Spleen (tissue), 7 donors: ENCODE measurements at regions not wholly inside any gene's neighbourhood (a gene's known extent, or its start where the extent isn't known, plus 50 kb on each side); places are given as distances from the start of the nearest gene placed in this dataset.

Experiments
- CTCF ChIP-seq, 11 experiments: fragments of 200-600 bp in 7 of 11; fragments of 450-650 bp in 4 of 11; sonication (generic) in 4 of 11; IDR thresholded peaks in 8 of 11; conservative IDR thresholded peaks in 3 of 11; 1 replicate in 7 of 11; 2 replicates in 4 of 11; pipeline versions ENCODE4 v1.4.0 to v1.8.0; 2016 to 2021; ENCODE audit warnings: antibody characterized with exemption in 11 of 11, inconsistent platforms in 4 of 11, mild to moderate bottlenecking in 1 of 11
- POLR2A ChIP-seq, 3 donors: fragments of 450-650 bp; IDR thresholded peaks; one replicate each; pipeline ENCODE4 v1.5.1; 2017; ENCODE audit warnings: antibody characterized with exemption in 3 of 3, mild to moderate bottlenecking in 1 of 3
- donor health status: DM: no; HTN: no; CAD: no; lungs with moderate emphysema.
- donor health status: DM: no; HTN: no; CAD: no.
- donor health status: DM: no; HTN: no; CAD: no.

DNA sequence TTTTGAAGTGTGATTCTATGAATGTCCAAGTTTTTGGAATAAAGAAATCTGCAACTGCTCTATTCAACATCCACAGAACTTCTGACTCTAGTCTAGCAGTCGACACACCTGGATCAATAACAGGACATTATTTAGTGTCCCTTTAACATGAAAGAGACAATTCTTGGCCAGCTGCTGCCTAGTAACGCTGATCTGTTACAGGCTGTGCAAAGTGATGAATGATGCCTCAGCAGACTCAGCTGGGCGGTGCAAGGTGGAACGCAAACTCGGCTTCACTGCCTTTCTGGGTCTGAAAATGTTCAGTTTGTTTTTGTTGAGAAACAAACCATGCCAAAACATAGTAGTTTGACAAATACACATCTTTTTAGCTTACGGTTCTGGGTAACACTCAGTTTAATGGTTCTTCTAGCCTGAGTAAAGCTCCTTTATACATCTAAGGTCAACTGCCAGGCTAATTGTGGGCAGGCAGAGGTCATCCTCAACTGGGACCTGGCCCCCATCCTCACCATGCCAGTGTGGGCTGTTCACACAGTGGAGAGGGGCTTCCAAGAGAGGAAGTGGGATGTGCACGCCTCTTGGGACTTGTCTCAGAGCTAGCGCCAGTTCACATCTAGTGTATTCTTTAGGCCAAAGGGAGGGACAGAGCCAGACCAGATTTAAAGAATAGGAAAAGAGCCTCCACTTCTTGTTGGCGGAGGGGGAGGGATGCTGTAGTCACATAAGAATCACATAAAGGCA is 879.7 kb downstream of the QKI start:
- no peak for TF ChIP-seq CTCF (IDR thresholded peaks at IDR 0.05 in 8 of 11, conservative IDR thresholded peaks at IDR 0.05 in 3 of 11)
- no peak for TF ChIP-seq POLR2A (IDR thresholded peaks at IDR 0.05)
